Epidermal melanocyte (primary cell): ENCODE measurements at regions not wholly inside any gene's neighbourhood (a gene's known extent, or its start where the extent isn't known, plus 50 kb on each side); places are given as distances from the start of the nearest gene placed in this dataset.

ENCODE experiments used
- DNase-seq: peaks from one replicate; pipeline ENCODE4 v3.0.0; 2011; ENCODE audit warnings: low spot score; ENCODE audit not compliant: insufficient read length

DNA sequence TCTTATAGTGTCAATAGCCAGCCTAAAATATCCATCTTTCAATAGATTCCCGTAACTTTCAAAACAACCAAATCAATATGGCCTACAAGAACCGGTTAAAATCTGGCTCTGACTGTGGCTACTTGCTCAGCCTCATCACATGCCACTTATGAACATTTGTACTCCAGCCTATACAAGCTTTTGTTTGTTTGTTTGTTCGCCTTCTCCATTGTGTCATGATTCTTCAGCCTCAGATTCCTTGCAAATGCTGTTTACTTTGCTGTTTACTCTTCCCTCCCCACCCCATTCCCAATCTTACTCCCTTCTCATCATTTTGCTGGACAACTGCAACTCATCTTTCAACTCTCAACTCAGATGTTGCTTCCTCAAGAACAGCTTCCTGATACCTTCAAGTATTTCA, 161.2 kb downstream of the CAPZA3 start:
- no peak for DNase-seq

DNA sequence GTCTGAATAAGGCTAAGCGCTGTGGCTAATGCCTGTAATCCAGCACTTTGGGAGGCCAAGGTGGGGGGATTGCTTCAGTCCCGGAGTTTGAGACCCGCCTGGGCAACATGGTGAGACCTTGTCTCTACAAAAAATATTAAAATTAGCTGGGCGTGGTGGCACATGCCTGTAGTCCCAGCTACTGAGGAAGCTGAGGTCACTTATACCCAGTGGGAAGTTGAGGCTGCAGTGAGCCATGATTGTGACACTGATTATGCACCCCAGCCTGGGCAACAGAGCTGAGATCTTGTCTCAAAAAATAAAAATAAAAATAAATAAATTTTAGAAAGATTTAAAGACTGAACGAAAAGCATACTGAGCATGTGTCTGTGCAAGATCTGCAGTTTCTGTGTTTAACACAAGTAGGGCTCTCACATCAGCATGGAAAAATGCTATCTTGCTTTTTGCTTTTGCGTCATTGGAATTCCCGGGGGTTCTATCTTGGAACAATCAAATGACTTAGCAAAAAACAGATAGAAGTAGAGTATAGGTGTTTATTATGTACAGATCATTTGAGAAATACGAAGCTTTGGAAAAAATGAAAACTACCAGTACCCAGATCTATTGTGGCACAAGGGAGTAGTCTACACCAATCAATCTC, 161.9 kb downstream of the CAPZA3 start:
- DNase-seq, result no peak

DNA sequence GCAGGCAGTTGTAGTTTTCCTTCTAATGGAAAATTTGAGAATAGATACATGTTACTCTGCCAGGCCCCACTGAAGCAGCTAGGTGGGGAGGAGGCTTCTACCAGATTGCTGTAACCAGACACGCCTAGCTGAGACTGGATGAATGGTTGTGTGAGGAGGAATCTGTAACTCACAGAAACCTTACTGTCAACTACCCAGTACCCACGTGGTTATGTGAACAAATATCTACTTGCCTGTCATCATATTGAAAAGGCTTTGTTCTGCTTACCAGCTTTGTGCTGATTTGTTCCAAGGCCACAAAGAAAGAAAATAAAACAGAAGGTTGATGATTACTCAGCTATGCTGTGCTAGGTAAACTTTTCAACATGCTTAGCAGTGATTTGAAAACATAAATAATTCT, 167.2 kb downstream of the CAPZA3 start:
- no peak for DNase-seq

DNA sequence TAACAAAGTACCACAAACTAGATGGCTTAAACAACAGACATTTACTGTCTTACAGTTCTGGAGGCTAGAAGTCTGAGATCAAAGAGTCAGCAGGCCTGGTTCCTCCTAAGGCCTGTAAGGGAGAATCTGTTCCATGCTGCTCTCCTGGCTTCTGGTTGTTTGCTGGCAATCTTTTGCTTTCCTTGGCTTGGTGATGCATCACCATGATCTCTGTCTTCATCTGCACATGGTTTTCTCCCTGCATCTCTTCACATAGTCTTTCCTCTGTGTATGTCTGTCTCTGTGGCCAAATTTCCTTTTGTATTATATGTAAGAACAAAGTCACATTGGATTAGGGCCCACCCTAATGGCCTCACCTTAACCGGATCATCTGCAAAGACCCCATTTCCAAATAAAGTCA, 168.5 kb downstream of the CAPZA3 start:
- no peak for DNase-seq

DNA sequence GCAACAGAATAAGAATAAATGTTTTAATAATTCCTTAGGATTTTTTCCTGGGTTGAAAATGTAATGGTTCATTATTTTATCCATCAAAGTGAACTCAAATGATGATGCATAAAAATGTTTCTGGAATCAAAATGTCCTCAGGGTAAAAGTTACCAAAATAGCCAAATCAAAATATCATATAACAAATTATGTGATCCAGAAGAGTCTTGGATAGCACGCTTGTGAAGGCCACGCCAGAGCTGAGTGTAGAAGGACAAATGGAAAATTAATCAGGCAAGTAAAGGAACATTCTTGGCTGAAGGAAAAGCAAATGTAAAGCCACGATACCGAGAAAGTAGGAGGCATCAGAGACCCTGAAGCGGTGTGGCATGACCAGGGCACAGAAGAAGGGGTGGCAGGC, 169.2 kb downstream of the CAPZA3 start:
- DNase-seq, result no peak

DNA sequence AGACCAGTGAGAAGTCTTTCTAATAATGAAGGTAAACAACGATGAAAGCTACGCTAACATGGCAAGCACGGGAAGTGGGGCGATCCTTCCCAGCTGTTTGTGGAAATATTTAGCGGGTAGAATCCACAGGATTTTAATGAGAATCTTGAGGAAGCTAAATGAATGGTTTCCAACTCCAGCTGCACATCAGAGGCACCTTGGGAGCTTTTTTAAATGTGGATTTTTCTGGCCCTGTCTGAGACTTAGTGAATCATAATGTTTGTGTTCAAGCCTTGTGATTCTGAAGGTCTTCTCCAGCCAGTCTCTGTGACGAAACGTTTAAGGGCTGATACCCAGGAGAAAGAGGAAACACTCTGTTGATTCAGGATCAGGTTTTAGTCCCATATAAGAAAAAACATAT, 169.8 kb downstream of the CAPZA3 start:
- DNase-seq, result no peak

DNA sequence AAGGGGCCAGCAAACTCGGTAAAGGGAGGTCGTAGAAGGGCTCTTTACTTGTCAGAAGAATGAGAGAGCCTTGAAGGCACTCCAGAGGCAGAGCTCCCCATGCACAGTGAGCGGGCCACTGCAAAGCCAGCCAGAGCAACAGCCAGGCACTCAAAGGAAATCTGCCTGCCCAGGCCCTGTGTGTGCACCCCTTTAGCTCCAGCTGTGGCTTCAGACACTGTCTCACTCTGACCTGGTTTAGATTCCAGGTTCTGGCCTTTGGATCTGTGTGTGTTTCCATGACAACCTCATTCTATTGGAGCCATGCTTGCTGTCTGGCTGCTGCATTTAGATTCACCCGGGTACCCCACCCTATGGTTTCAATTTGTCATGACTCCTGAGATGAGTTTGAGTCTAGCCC, 170.3 kb downstream of the CAPZA3 start:
- DNase-seq, result no peak

DNA sequence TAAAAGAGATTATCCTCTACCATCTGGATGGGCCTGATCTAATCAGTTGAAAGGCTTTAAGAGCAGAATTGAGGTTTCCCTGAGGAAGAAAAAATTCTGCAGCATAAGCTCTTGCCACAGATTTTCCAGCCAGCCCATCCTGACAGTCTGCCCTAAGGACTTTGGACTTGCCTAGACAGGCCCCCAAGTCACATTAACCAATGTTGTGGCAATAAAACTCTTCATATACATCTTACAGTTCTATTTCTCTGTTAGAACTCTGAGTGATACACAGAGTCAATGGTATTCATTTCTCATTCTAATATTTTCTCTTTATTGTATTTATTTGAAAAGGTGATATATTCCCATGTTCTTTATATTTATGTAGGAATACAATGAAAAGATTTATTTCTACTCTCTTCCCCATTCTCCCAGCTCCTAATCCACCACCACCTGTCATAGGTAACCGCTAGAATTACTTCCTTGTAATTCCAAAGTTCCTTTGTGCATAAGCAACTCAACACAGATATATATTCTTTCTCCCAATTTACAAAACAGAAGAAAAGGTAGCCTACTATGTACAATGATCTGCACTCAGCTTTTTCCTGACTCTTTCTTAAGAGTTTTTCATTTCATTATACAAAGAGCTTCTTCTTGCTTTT, 182.1 kb downstream of the CAPZA3 start:
- DNase-seq, result no peak

DNA sequence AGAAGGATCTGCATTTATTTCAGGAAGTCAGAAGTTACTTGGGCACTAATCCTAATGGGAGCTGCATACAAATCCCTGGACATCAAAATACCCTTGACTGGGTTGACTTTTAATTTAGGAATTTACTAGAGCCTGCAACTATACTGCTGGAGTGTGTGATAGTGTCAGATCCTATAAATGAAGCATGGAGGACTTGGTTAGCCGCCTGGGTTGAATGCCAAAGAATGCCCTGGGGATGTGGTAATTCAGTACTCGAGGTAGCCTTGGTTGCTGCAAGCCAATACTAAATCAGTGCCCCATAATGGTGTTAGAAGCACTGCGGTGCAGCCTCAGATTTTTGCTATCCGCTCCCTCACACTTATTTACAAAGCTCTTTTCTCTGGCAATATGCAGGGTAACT, 184.9 kb downstream of the CAPZA3 start:
- DNase-seq, result no peak

DNA sequence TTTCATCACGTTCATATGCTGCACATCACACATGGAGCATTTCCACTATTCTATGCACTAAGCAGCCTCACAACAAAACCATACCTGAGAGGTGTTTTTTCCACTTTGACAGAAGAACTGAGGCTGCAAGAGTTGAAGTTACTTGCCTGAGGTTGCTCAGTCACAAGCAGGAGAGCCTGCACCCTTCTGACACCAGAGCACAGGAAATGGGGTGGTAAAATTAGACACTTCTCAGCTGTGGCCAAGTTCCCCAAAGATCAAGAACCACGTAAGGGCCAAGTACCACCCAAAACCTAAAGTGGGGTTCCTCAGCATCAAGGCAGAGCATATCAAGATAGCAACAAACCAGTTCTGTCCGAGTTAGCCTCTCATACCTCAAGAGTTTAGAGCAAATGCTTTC, 185.8 kb downstream of the CAPZA3 start:
- no peak for DNase-seq

DNA sequence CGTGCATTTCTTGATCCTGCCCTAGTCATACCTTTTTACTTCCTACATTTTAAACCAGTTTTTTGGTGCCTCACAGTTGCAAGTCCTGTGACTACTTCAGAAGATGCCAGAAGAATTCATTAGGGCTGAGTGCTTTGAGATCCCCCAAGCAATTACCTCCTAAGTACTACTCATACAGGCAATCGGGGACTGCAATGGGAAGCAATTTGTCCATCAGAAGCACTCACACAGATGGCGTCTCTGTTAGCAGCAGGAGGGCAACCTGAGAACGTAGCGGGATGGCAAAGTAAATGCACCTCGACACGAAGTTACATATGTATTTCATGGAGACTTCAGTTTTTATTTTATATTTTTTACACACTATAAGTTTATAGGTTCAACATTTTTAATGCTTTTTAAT, 188.3 kb downstream of the CAPZA3 start:
- DNase-seq, result no peak

DNA sequence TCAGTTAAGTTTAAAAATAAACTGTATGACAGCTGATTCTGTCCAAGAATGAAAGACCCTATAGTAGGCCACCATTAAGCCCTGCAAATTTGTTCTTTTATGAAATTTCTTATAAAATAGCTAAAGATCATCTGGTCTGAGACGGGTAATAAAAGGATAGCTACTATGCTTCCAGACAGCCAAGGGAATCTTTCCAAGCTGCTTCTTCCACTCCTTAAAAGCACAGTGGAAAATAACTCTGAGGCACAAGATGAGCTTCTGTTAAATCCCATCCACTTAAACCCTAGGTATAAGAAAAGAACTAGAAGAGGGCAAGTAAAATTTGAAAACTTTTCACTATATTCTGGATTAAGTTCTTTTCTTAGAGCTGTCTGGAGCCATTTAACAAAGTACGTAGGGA, 194.3 kb downstream of the CAPZA3 start:
- DNase-seq, result no peak

DNA sequence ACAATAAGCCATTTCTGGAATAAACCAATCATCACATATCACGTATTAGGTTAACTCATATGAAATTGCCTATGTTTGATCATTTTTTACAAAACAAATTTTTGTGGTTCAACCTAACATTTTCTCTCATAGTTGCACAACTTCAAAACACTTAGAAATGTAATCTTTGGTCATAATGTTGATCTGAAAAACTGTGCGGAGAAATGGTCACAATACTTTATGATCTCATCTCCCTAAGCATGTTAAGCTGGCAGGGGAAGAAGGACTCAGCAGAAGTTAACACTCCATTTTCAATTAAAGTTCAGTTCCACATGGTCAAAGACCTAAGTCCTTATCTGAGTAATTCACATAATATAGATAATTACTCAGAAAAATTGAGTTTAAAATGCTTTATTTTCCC, 194.8 kb downstream of the CAPZA3 start:
- no peak for DNase-seq

DNA sequence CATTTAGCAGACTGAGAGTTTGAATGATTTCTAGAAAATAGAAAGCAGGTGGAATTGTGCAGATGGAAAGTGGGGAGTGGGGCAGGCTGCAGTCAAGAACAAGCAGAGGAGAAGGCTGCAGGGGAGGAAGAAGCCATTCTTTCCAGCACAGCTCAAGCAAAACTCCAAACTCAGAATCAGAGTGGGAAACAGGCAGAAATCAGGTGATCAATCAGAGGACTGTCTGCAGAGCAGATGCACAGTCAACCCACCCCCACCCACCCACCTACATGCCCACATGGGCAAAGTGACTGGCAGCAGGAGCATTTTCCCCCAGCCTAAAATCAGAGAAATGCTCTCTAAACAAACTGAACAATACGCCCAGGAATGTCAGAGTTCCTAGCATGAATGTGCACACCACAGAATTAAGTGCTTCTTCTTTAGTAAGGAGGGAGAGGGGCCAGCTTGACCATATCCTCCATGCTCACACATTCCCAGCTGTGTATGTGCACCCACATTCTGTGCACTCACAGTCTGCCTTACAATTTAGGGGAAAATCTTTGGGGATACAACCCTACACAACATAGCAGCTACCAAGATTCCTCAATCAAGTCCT, 194.1 kb upstream of the PLEKHA5 start:
- no peak for DNase-seq

DNA sequence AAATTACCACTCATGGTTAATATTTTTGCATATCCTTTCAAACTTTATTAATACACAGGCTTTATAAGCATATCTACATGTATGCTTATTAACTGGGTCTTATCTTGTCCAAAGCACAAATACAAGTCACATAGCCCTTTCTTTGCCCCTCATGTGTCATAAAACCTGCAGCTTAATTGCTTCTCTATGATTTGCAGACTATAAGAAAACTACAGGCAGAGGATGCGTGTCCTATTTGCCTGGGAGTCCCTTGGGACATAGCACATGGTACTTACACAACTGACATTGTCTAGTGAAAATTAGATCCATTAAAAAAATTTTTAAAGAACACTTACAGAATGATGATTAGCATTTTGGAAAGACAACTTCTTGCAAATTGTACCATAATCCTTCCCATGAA, 190.5 kb upstream of the PLEKHA5 start:
- no peak for DNase-seq

DNA sequence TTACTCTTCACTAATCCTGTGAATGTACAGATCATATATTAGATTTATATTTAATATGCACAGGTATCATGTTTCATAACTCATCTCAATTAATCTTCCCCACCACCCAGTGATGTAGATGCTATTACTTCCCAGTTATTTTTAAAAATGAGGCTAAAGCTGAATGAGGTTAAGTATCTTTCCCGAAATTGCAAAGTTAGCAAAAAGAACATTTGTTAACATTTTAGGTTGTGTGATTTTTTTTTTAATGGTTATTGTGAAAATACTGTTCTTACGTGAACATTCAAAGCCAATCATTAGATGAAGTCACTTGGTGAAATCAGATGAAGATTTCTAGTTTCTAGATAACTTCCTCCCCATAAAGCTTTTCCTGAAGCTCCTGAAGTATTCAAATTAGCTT, 186.9 kb upstream of the PLEKHA5 start:
- no peak for DNase-seq

DNA sequence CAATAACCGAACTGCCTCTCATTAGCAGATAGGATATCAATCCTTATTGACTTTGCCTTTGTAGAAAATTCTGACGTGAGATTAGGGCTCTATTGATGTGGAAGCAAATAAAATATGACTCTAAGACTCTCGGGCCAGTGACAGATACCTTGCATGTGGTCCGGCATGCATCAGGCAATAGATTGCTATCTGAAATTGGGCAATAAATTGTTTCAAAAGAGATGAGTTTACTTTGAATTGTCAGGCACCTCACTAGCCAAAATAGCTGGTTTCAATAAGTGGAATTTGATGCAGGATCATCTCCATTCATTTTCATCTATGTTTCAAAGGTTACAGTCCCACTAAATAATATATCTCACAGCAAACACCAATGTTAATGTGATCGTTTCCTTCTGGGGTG, 186.3 kb upstream of the PLEKHA5 start:
- no peak for DNase-seq

DNA sequence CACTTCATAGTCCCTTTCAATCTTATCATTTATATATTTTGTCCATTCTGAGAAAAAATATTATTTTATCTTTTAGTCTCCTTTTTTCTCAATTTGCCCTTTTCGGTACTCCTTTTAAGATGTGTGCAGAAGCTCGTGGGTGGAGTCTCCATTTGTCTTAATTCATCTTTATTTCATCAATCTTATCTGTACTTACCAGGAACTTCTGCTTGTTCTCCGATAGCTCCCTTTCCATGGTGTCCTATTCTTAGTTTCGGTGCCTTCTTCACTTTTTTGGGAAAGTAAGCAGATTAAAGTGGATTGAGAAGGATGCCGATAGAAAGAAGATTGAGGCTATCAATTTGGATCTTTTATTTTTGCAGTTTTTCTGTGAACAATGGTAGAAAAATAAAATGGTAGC, 183.4 kb upstream of the PLEKHA5 start:
- no peak for DNase-seq

DNA sequence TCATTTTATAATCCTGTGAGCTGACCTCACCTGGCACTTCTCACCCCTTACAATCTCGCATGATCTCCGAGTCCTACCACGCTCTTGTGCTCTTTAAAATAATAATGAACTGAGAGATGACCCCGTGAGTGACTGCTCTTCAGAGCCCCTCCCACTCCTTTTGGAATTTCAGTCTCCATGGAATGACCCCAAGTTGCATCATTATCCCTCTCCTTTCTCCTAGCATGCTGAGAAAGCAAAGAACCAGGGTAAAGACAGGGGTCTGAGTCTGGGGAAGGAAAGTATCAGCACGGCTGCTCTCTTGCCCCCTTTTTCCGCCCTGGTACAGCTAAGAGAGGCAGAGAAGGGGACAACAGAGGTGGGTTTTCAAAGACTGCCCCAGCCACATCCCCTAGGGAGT, 178.3 kb upstream of the PLEKHA5 start:
- no peak for DNase-seq

DNA sequence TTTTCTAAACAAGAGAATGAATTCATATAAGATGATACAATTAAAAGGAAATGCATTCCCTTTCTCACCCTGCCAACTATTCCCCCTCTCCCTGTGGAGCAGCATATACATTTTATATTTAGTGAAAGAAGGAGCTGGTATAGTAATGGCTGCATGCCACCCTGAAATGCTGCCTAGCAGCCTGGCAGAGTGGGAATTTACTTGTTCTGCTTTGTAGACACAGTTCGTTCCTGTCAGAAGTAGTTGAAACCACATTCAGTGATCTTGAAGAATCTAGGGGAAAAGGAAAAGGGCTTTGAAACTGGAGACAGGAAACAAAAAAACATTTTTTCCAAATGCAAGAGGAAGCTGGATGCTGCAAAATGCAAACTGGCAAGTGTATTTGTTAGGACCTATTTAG, 176.0 kb upstream of the PLEKHA5 start:
- no peak for DNase-seq

DNA sequence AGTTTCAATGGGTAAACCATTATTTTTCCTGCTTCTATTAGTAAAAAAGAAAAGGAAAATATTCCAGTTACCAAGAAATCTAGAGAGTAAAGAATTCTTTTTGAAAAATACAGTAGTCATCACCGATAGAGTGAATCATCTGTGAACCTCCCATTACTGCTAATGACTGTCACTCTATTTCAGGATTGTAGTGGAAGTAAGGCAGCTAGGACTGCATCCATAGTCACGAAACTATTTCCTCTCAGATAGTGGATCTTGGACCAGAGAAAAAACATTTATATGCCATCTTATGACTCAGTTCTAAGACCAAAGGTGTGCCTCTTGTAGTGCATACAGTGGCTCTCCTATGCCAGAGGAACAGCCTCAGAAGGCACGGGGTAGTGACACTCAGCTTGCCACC, 173.9 kb upstream of the PLEKHA5 start:
- DNase-seq, result no peak

DNA sequence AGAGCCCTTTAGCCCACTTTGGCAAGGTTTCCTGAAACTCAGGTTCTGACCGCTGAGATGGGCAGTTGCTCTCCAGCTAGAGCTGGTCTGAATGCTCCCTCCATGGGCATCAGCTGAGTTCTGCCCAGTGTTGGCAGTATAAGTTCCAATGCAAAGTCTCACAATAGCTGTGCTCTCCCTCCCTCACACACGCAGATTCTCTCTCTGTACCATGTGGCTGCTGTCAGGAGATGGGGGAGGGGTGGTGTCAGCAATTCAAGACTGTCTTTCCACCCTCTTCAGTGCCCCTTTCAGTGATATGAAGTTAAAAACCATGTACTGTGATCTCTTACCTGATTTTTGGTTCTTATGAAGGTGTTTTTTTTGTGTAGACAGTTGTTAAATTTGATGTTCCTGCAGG, 164.3 kb upstream of the PLEKHA5 start:
- DNase-seq, result no peak

DNA sequence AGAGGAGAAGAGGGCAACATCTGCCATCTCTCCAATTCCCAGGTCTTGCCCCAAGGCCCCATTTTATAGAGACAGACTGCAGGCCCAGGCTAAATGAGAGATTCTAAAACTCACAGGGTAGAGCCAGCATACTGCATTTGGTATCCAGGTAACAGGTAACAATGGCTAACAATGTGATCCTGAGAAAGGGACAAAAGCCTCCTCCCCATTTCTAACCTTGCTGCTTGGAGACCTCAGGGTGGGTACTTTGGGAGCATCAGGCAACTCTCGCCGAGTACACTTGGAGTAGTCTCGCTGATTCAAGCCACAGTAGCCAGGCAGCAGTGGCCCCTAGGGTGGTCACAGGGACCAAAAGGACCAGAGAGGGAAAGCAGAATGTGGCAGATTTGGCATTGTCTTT, 162.6 kb upstream of the PLEKHA5 start:
- no peak for DNase-seq
